ENCODE measurements at regions not wholly inside any gene's neighbourhood (a gene's known extent, or its start where the extent isn't known, plus 50 kb on each side); places are given as distances from the start of the nearest gene placed in this dataset.

DNA sequence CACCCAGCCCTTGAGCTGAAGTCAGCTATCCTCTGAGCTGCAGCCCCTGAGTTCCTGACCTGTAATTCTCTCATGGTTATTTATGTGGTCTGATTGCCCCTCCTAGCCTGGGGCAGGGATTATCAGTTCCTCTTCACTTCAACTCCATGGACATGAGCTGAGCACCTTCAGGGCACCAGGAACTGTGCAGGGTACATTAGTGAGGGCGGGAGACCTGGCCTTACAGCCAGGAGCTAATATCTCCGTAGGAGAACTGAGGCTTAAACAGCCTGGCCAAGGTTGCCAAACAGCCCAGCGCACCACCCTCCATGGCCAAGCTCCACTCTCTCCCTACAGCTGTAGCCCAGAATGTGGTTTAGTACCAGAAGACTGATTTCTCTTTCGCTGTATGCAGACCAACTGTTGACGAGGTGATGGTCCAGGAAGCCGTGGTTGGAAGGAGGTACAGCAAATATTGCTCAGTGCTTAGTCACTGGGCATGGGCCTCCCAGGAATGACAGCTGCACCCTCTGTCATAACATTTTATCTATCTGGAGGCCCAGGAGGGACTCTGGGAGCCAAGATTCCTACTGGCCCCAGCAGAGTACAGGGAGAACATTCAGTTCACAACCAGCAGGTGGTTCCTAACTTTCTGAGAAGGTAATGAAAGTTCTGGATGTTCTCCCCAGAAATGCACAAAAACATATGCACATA is 228.7 kb upstream of the SIX2 start:
- Histone ChIP-seq H3K36me3 (no peaks in the 10 kb centered on the region), H3K4me1 (peaks cover 36% of the 10 kb centered on the region), H3K27ac (replicated peaks) (peak overlapping the region; percentile 52), H3K9me3 (replicated peaks) (no peaks in the 10 kb centered on the region), H3K4me3 (no peak overlapping the region), H3K27me3 (ENCODE audit: low read depth) (no peaks in the 10 kb centered on the region)
- TF ChIP-seq, protein P1, sequence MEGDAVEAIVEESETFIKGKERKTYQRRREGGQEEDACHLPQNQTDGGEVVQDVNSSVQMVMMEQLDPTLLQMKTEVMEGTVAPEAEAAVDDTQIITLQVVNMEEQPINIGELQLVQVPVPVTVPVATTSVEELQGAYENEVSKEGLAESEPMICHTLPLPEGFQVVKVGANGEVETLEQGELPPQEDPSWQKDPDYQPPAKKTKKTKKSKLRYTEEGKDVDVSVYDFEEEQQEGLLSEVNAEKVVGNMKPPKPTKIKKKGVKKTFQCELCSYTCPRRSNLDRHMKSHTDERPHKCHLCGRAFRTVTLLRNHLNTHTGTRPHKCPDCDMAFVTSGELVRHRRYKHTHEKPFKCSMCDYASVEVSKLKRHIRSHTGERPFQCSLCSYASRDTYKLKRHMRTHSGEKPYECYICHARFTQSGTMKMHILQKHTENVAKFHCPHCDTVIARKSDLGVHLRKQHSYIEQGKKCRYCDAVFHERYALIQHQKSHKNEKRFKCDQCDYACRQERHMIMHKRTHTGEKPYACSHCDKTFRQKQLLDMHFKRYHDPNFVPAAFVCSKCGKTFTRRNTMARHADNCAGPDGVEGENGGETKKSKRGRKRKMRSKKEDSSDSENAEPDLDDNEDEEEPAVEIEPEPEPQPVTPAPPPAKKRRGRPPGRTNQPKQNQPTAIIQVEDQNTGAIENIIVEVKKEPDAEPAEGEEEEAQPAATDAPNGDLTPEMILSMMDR (IDR thresholded peaks at IDR 0.05; ENCODE audit: borderline replicate concordance) = peak; percentile 26
- intact Hi-C loops (cut with micrococcal nuclease) = no loop called here
- peak; percentile 29 for DNase-seq

DNA sequence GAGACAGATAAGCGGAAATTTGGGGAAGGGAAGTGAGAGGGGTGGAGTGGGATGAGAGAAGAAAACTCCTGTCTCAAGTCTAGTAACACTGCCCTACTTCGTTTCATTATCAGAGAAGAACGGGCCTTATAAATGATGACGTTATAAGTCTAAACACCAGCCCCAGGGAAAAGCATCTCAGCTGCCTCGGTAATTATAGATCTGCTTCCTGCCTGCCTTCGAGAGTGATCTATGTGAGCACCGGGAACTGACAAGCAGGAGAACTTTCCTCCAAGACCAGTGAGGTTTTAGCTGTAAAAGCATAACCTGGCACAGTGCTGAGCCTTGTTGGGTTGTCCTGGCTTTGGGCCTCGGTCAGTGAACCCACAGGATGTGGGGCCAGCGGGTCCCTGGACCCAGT is 227.9 kb upstream of the SIX2 start:
- H3K9me3 ChIP-seq (replicated peaks) = no peaks in the 10 kb centered on the region
- H3K4me1 ChIP-seq = peaks cover 28% of the 10 kb centered on the region
- H3K36me3 ChIP-seq = no peaks in the 10 kb centered on the region
- no peaks in the 10 kb centered on the region for H3K27me3 ChIP-seq (ENCODE audit: low read depth)
- intact Hi-C loops (cut with micrococcal nuclease) = no loop called here
- TF ChIP-seq, protein P1 (IDR thresholded peaks at IDR 0.05; ENCODE audit: borderline replicate concordance) = no peak
- no peak overlapping the region for H3K4me3 ChIP-seq
- no peak for DNase-seq
- H3K27ac ChIP-seq (replicated peaks) = no peak overlapping the region

DNA sequence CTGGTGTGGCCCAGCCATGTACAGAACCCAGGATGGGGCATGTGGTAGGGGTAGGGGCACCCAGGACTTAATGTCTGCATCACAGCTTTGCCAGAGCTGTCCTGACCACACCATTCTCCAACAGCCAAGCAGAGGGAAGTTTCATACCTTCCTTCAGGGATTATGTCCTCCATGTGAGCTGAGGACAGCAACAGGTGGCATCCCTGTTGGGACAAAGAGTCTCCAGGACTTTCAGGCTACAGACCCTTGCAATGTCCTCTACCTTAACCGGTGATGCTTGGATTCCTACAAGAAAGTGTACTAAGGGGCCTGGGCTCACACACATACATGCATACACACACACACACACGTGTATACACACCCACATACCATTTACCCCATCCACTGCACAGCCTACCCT is 227.0 kb upstream of the SIX2 start:
- TF ChIP-seq, protein P1 (IDR thresholded peaks at IDR 0.05; ENCODE audit: borderline replicate concordance) = no peak
- no peak for DNase-seq
- Histone ChIP-seq H3K27me3 (ENCODE audit: low read depth) (no peaks in the 10 kb centered on the region), H3K36me3 (no peaks in the 10 kb centered on the region), H3K9me3 (replicated peaks) (no peaks in the 10 kb centered on the region), H3K4me1 (peaks cover 19% of the 10 kb centered on the region), H3K4me3 (no peak overlapping the region), H3K27ac (replicated peaks) (no peak overlapping the region)
- intact Hi-C loops (cut with micrococcal nuclease) = no loop called here

DNA sequence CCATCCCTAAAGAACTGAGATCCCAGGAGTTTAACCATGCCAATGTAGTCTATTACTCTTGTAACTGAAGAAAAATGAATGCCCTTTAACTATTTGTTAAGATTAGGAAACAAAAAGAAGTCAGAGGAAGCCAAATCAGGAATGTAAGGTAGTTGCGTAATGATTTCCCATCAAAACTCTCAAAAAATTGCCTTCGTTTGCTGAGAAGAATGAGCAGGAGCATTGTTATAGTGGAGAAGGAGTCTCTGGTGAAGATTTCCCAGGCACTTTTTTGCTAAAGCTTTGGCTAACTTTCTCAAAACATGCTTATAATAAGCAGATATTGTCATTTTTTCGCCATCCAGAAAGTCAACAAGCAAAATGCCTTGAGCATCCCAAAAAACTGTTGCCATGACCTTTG is 224.0 kb upstream of the SIX2 start:
- Histone ChIP-seq H3K27ac (replicated peaks) (no peak overlapping the region), H3K27me3 (ENCODE audit: low read depth) (no peaks in the 10 kb centered on the region), H3K4me3 (no peak overlapping the region), H3K4me1 (peaks cover 6% of the 10 kb centered on the region), H3K9me3 (replicated peaks) (no peaks in the 10 kb centered on the region), H3K36me3 (no peaks in the 10 kb centered on the region)
- DNase-seq = no peak
- TF ChIP-seq, protein P1 (IDR thresholded peaks at IDR 0.05; ENCODE audit: borderline replicate concordance) = no peak
- intact Hi-C loops (cut with micrococcal nuclease) = no loop called here

DNA sequence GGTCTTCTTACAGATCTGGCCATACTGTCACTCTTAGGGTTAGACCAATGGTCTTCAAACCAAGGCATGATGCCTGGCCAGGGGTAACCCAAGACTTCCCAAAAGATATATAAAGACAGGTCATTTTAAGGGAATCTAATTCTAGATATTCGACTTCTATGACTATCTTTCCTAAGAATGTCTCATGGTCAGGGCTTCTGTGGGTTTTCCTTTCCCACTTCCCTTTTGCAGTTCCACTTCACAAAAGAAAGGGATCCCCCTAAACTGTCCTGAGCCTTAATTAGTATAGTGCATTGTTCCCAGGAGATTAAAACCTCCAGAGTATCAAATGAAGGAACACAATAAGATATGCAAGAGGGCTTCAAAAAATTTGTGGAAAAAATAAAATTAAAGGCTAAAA is 223.6 kb upstream of the SIX2 start:
- H3K36me3 ChIP-seq = no peaks in the 10 kb centered on the region
- no peaks in the 10 kb centered on the region for H3K27me3 ChIP-seq (ENCODE audit: low read depth)
- peaks cover 1% of the 10 kb centered on the region for H3K4me1 ChIP-seq
- no peak for DNase-seq
- TF ChIP-seq, protein P1 (IDR thresholded peaks at IDR 0.05; ENCODE audit: borderline replicate concordance) = no peak
- no peak overlapping the region for H3K4me3 ChIP-seq
- H3K9me3 ChIP-seq (replicated peaks) = peaks cover 2% of the 10 kb centered on the region
- intact Hi-C loops (cut with micrococcal nuclease) = no loop called here
- no peak overlapping the region for H3K27ac ChIP-seq (replicated peaks)
